T-helper 1 cell (primary cell): ENCODE measurements at regions not wholly inside any gene's neighbourhood (a gene's known extent, or its start where the extent isn't known, plus 50 kb on each side); places are given as distances from the start of the nearest gene placed in this dataset.

ENCODE experiments used
- DNase-seq, 5 donors: peaks; one replicate each; pipeline ENCODE4 v3.0.0-alpha.2; 2012 to 2020

DNA sequence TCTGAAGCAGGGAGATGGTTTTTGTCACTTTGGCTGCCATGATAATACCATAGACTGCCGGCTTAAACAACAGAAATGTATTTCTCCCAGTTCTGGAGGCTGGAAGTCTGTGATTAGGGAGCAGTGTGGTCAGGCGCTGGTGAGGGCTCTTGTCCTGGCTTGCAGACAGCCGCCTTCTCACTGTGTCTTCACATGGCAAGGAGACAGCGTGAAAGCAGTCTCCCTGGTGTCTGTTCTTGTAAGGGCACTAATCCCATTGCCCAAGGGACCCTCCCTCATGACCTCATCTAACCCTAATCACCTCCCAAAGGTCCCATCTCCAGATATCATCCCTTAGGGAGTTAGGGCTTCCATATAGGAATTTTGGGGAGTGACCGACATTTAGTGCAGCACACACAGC lies 167.0 kb downstream of the ENGASE start:
- DNase-seq: no peak

GRCh38 chr17:79239205-79239604 lies 164.6 kb downstream of the ENGASE start:
- no peak for DNase-seq

GRCh38 chr17:79237448-79238053 lies 162.9 kb downstream of the ENGASE start:
- DNase-seq: no peak

GRCh38 chr17:79235808-79236207 lies 161.2 kb downstream of the ENGASE start:
- no peak for DNase-seq

DNA sequence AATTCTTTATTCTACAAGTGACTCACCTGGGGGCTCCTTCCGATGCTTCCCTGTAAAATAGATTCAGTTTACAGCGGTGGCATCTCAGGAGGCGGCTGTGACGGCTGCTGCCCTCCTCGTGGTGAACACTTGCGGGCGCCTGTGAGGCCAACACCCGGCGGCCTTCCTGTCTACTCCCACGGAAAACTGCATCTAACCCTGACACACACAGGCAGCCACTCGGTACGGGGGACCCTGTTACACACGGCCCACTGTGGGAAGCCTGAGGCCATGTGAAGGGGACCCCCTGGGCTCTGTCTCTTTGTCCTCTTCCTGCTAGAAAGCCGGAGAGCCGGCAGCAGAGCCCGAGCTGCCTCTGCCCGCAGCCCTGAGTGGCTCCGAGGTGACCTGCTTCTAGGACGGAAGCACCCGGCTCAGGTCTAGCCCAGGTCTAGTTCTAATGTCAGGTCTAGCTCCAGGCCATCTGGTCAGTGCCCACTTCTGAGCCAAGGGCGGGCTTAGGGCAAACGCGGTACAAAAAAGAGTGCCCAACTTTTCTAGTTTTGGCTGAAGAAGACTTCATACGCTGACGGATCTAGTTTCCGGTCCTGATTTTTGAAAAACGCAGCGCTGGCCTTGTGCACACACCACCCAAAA lies 159.4 kb downstream of the ENGASE start:
- no peak for DNase-seq

DNA sequence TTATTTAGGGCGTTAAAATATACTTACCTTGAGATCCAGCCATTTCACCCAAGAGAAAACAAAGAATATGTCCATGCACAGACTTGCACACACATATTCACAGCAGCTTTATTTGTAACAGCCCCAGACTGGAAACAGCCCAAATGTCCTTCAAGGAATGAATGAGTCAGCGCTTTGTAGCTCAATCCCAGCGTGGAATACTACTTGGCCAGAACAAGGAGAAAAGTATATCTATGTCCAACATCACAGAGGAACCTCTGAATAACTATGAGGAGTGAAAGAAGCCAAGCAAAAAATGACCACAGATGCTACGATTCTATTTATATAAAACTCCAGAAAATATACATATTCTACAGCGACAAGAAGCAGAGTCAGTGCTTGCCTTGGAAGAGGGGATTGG lies 158.3 kb downstream of the ENGASE start:
- no peak for DNase-seq

GRCh38 chr17:79231766-79232287 lies 157.2 kb downstream of the ENGASE start:
- DNase-seq: no peak

DNA sequence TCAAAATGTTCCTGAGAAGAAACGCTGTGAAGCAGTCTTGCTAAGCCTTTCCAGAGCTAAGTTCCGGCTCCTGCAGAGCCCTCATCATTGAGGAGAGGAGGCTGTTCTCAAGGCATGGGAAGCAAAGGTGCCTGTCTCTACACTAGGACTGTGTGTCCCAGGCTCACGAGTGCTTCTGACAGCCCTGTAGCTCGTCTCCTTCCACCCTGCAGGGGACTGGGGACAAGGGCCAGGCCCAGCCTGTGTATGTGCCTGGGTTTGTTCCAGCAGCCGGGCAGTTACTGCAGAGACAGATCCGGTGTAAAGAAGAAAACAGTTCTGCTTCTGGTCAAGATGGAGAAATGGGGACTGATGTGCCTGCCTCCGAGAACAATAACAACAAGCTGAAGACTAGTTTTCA lies 156.0 kb downstream of the ENGASE start:
- DNase-seq: no peak

DNA sequence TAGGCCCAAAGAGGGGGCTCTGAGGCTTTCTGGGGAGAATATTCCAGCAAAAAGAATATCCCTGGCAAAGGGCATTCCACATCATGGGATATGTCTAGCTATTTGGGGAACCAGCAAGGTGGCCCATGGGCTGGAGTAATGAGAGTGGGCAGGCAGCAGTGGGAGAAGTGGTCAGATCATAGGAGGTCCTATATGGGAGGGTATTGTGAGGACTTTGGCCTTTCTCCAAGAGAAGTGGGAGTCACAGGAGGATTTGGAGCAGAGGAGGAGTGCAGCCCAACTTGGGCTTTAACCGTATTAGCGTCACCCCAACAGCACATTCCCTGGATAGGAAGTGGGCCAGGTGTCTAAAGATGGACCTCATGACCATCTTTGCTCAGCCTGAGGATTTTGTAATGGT lies 151.4 kb downstream of the ENGASE start:
- no peak for DNase-seq

DNA sequence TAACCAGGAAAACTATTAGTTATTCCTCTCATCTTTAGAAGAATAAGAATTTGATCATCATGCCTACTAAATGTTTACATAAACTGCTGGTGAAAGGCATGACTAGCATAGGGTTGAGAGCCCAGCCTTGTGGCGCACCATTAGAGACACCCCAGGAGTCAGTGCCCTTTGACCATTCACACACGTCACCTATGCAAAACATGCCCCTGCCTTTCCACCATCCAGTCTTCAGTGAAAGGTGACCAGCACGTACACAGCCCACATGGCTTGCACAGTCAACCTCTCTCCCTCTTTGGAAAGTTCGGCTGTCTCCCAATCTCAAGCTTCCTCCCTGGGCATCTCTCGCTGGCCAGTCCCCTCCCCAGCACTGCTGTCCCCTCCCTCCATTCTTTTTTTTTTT lies 150.3 kb downstream of the ENGASE start:
- DNase-seq: no peak

DNA sequence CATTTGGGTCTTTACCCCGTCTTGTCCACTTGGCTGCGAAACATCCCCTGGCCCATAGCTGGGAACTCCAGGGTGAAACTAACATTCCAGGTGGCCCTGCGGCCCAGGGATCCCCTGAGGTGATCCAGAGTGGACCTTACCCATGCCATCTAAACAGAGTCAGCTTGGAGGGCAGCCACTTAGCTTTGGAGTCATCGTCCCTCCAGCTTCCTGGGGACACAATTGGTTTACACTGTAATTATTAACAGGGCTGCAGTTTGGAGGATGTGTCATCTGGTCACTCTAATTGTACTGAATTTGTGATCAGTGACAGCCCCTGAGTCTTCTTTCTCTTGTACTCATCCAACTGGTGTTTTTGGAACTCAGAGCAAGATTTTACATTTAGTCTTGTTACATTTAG lies 149.9 kb downstream of the ENGASE start:
- DNase-seq: no peak

GRCh38 chr17:79223953-79224352 lies 149.3 kb downstream of the ENGASE start:
- DNase-seq: no peak

DNA sequence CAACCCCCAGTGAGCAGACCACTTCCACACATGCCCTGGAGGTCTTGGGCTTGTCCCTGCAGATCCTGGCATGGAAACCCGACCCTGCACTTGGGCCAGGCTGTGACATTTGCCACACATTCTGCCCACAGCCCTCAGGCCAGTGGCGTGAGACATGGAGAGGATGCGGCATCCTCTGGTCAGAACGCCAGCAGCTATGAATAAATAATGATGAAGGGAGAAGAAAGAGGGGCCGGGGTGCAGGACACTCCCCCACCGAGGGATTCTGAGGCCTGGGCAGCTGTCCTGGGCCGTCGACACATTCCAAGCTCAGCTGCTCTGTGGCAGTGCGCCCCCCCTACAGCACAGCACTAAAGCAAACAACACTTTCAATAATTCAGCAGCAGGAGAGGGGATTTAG lies 148.8 kb downstream of the ENGASE start:
- DNase-seq: no peak

DNA sequence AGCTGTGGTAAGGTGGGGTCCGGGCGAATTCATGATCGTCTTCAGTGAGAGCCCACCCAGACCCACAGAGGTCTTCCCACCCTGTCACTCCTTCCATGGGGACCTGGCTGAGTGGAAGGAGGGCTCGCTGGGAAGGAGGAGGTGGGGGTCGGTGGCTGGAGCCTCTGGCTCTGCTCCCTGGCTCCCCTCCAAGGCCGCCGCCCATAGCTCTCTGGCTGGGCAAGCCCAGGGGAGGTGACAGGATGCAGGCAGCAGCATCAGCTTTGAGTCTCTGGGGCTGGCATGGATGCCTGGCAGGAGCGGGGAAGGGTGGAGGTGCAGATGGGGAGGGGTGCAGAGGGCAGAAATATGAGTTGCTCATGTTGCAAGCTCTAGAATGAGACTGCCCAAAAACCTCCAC lies 147.0 kb downstream of the ENGASE start:
- no peak for DNase-seq

DNA sequence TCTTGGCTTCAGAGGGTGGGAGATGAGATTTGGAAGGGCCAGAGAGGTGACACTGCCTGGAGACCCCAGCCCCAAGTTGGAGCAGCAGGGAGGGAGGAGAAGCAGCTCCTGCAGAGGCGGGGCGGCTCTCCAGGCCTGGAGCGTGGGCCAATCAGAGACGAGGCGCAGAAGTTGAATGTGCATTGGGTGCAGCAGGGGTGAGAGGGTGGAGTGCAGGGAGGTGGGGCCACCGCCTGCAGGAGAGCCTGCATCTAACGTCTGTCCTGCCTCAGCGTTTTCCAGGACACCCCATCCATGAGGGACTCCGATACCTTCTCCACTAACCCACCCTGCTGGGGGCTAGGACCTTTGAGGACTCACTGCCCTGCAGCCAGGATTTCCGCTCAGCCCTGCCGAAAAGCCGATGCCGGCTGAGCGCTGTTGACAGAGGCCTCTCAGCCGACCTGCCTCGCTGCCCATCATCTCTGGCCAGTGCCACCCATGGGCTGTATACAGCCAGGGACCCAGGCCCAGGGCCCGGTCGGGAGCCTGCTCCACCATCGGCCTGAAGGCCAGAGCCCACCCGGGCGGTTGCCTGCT lies 146.2 kb downstream of the ENGASE start:
- no peak for DNase-seq

- DNase-seq: no peak
These were observed 145.6 kb downstream of the ENGASE start for GRCh38 chr17:79220201-79220712.

- no peak for DNase-seq
These were observed 144.7 kb downstream of the ENGASE start for GRCh38 chr17:79219208-79219935.

- no peak for DNase-seq
These were observed 144.2 kb downstream of the ENGASE start for GRCh38 chr17:79218825-79219200.

DNA sequence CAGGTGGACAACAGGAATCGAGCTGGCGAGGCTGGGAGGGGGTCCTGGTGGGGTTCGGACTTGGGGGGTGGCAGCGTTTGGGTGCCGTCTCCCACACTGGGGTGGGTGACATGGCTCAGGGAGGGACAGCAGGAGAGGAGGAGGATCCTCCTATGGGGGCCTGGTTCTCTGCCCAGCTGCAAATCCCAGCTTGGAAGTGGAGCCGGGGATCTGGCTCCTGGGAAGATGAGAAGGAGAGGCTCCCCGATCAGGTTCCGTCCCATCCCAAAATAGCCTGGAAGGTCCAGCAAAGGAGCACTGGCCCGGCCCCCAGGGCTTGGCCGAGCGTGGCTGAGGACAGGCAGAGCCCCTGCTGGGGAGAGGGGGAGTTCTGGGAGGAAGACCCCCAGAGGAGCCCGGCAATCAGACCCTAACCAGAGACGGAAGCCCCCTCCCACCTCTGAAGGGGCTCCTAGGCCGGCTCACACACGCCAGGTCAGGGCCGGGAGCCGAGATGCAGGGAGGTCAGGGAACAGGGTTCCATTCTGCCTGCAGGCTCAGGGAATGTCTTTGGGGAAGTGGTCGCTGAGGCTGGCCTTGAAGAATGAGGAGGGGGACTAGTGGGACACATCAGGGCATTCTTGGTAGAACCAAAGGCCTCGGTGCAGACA lies 143.7 kb downstream of the ENGASE start:
- no peak for DNase-seq

- DNase-seq: no peak
These were observed 143.0 kb downstream of the ENGASE start for GRCh38 chr17:79217473-79218135.

- DNase-seq: no peak
These were observed 142.2 kb downstream of the ENGASE start for GRCh38 chr17:79216826-79217225.

DNA sequence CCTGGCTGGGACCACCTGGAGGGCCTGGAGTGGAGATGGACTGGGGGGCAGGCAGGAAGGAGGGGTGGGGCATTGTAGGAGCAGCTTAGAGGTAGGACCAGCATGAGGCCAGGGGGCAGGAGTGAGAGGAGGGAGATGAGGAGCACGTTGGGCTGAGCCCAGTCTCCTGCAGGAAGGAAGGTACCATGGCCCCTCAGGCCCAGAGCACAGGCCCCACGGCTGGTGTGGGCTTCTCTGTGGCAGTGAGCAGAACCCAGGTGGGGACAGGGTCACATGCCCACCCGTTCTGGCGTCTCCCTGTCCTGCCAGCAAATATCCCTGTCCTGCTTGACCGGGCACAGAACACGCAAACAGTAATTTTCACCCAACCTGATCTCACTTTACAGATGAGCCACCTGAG lies 141.8 kb downstream of the ENGASE start:
- no peak for DNase-seq
